Brain microvascular endothelial cell (primary cell): ENCODE measurements at regions not wholly inside any gene's neighbourhood (a gene's known extent, or its start where the extent isn't known, plus 50 kb on each side); places are given as distances from the start of the nearest gene placed in this dataset.
"Not testable (repeated sequence)": the region's sequence is repeated elsewhere in the genome, so short reads cannot be mapped to it uniquely, and the experiment has no call there.

Source experiments
- DNase-seq: peaks from one replicate; pipeline ENCODE4 v3.0.0-alpha.2; 2020
- H3K27ac ChIP-seq: fragments of 250-450 bp; sonication (Bioruptor Pico); 2 replicates; pipeline ENCODE4 v1.5.1; 2020; ENCODE audit warnings: mild to moderate bottlenecking, moderate library complexity
- H3K27me3 ChIP-seq: fragments of 250-450 bp; sonication (Bioruptor Pico); replicated peaks from 2 replicates; pipeline ENCODE4 v1.5.1; 2020; ENCODE audit warnings: mild to moderate bottlenecking
- H3K36me3 ChIP-seq: fragments of 250-450 bp; sonication (Bioruptor Pico); replicated peaks from 2 replicates; pipeline ENCODE4 v1.5.1; 2020; ENCODE audit warnings: mild to moderate bottlenecking
- H3K4me3 ChIP-seq: 2 replicates; pipeline ENCODE4 v1.5.1; 2011; ENCODE audit warnings: low read depth, mild to moderate bottlenecking, control low read depth, low read length, moderate library complexity
- CTCF ChIP-seq: IDR thresholded peaks from 2 replicates; pipeline ENCODE4 v1.5.1; 2011; ENCODE audit warnings: low read depth, mild to moderate bottlenecking, moderate library complexity, low read length, control low read depth, inconsistent platforms; ENCODE audit errors: missing control alignments
- in situ Hi-C: cut with HindIII; loops from 2 replicates; pipeline ENCODE4 v1.10.0; 2017; ENCODE audit warnings: low sequenced_read_pairs, low pct_ligation_motif_present

GRCh38 chr2:166651991-166652390 lies 157.9 kb upstream of the SCN7A start:
- no peaks in the 10 kb centered on the region for H3K36me3 ChIP-seq
- in situ Hi-C loops: no loop called here
- no peak overlapping the region for H3K27ac ChIP-seq
- no peaks in the 10 kb centered on the region for H3K27me3 ChIP-seq
- TF ChIP-seq CTCF: no peak
- H3K4me3 ChIP-seq: no peak overlapping the region
- no peak for DNase-seq

GRCh38 chr2:166651080-166651675 lies 157.1 kb upstream of the SCN7A start:
- Histone ChIP-seq H3K36me3 (no peaks in the 10 kb centered on the region), H3K27ac (peak overlapping the region; percentile 1), H3K4me3 (no peak overlapping the region), H3K27me3 (no peaks in the 10 kb centered on the region)
- no peak for TF ChIP-seq CTCF
- in situ Hi-C loops: no loop called here
- DNase-seq: peak; percentile 59

- no peak for DNase-seq
- Histone ChIP-seq H3K27ac (no peak overlapping the region), H3K4me3 (no peak overlapping the region), H3K36me3 (no peaks in the 10 kb centered on the region), H3K27me3 (no peaks in the 10 kb centered on the region)
- no peak for TF ChIP-seq CTCF
- in situ Hi-C loops: no loop called here
These were observed 153.9 kb upstream of the SCN7A start for GRCh38 chr2:166647935-166648334.

- in situ Hi-C loops: no loop called here
- Histone ChIP-seq H3K36me3 (no peaks in the 10 kb centered on the region), H3K4me3 (no peak overlapping the region), H3K27ac (no peak overlapping the region), H3K27me3 (no peaks in the 10 kb centered on the region)
- DNase-seq: no peak
- no peak for TF ChIP-seq CTCF
These were observed 149.9 kb upstream of the SCN7A start for GRCh38 chr2:166643980-166644379.

- in situ Hi-C loops, H3K27ac ChIP-seq, H3K27me3 ChIP-seq, DNase-seq, H3K4me3 ChIP-seq, H3K36me3 ChIP-seq: not testable (repeated sequence)
These were observed 147.5 kb upstream of the SCN7A start for GRCh38 chr2:166641516-166641915.

GRCh38 chr2:166637051-166637450 lies 143.0 kb upstream of the SCN7A start:
- Histone ChIP-seq H3K36me3 (no peaks in the 10 kb centered on the region), H3K27me3 (no peaks in the 10 kb centered on the region), H3K4me3 (no peak overlapping the region), H3K27ac (no peak overlapping the region)
- no peak for TF ChIP-seq CTCF
- DNase-seq: no peak
- in situ Hi-C loops: no loop called here
